GM21737 (cell line): ENCODE measurements at regions not wholly inside any gene's neighbourhood (a gene's known extent, or its start where the extent isn't known, plus 50 kb on each side); places are given as distances from the start of the nearest gene placed in this dataset.

Experiments used
- ATAC-seq: cut with Tn5 transposase; IDR thresholded peaks from one replicate; pipeline ENCODE4 v1.9.1; 2021; ENCODE audit warnings: mild to moderate bottlenecking, moderate library complexity; ENCODE audit not compliant: unreplicated experiment

DNA sequence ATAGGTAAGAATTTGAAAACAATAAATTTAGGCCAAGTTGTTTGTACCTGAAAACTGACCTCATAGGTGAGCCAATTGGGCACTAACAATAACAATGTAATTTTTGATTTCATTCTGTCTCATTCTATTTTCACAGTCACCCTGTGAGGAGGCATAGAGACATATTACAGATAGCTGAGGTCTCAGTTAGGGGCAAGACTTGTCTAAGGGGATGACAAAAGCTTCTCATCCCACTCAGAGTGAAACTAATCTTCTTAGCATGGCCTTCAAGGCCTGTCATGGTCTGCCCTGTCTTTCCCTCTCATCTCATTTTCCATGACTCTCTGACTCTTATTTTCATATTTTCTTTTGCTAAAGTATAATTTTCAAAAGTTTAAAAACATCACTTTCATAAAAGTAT, 562.0 kb upstream of the TNP1 start:
- ATAC-seq, result no peak

GRCh38 chr2:217420854-217421253, 561.0 kb upstream of the TNP1 start:
- ATAC-seq, result no peak

GRCh38 chr2:217419055-217419671, 559.3 kb upstream of the TNP1 start:
- no peak for ATAC-seq

DNA sequence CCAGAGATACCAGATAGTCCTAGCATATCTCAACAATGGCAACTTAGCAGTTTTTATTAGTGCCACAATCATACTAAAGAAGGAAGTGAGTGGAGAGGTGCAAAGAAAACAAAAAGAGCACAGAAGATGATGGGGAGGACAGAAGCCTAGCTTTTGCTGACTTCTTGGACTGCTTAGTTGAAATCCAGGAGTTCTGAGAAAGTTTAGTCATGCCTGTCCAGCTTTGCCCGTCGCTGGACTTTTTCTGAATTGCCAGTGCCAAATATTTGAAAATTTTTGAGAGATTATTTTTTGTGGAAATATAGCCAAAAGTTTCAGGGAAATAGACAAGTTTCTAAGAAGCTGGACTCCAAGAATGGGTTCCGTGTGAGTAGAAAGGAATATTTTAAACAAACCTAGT, 558.7 kb upstream of the TNP1 start:
- ATAC-seq, result no peak

GRCh38 chr2:217418090-217418489, 558.2 kb upstream of the TNP1 start:
- no peak for ATAC-seq

DNA sequence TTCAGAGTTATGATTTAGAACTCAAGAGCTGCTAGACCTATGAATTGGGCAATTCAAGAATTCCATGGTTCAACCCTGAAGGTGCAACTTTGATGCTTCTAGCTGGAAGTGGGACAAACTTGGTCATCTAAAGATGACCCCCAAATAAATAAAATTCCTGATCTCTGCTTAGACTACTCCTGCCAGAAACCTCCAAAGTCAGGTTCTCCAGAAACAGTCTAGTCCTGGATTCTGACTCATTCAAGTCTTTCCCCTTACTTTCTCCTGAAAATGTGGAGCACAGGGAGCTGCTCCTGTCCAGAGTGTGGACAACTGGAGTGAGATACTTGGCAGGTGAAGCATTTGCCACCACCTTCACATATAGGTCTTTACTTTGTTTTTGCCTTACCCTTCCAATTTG, 557.7 kb upstream of the TNP1 start:
- no peak for ATAC-seq

DNA sequence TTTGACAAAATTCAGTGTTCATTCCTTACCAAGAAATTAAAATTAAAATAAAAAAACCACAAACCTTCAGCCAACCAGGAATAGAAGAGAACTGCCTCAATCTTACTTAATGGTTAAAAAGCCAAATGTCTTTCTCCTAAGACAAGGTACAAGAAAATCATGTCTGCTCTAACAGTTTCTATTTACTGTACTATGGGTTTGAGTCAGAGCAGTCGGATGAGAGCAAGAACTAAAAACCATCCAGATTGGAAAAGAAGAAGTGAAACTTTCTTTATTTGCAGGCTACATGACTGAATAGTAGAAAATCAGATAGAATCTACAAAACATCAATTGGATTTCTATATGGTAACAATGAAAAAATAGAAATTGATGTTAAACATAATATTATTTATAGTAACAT, 555.5 kb upstream of the TNP1 start:
- ATAC-seq, result peak; percentile 67

DNA sequence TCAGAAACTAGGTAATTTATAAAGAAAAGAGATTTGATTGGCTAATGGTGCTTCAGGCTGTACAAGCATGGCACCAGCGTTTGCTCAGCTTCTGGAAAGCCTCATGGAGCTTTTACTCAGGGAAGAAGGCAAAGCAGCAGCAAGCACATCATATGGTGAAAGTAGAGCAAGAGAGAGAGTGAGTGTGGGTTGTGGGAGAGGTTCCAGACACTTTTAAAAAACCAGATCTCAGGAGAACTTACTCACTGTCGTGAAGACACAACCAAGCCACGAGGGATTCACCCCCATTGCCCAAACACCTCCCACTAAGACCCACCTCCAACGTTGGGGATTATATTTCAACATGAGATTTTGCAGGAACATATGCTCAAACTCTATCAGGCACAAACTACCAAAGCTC, 554.6 kb upstream of the TNP1 start:
- no peak for ATAC-seq

DNA sequence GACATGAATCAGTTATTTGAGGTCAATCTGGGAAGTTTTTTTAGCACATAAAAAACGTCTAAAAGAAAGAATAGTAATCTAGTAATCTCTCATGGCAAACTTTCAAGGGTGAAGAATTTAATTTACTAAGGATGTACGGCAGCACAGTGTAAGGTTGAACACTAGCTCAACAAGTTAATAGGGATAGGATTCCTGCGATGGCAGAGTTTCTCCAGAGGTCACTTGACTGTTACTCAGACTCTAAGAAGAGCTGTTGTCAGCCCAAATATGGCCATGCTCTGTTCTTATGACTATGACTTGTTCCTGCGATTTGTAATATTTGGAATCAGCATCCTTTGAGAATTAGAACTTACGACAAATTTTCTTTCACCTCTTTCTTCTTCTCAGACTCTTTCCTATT, 553.3 kb upstream of the TNP1 start:
- ATAC-seq, result no peak

DNA sequence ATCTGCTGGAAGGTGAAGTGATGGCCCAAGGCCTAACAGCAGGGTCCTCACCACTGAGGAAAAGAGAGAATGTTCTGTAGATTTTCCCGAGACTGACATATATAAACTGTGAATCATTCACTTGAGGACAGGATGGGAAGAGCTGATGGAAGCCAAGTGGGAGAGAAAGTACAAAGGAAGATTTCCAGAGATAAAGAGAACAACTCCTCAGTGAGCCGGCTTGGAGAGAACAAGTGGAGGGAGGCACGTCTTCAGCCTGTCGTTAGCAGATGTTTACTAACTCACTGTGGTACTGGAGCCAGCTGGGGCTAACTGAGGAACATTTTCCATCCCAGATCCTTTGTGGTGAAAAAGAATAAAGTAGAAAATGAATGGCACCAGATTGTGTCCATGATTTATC, 552.9 kb upstream of the TNP1 start:
- no peak for ATAC-seq

GRCh38 chr2:217412277-217412676, 552.4 kb upstream of the TNP1 start:
- ATAC-seq, result no peak

DNA sequence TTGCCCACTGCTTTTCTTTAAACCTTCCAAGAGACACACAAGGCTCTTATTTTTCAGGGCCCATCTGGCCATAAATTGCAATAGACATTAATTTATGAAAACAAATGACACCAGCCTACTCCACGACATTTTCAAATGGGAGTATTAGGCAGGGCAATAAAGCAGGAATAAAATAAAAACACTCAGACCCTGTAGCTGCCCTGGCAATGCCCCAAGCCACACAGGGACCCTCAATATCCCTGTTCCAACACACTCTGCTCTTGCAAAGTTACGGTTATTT, 550.8 kb upstream of the TNP1 start:
- no peak for ATAC-seq

- ATAC-seq, result no peak
Measured at GRCh38 chr2:217409949-217410680, 550.3 kb upstream of the TNP1 start.

DNA sequence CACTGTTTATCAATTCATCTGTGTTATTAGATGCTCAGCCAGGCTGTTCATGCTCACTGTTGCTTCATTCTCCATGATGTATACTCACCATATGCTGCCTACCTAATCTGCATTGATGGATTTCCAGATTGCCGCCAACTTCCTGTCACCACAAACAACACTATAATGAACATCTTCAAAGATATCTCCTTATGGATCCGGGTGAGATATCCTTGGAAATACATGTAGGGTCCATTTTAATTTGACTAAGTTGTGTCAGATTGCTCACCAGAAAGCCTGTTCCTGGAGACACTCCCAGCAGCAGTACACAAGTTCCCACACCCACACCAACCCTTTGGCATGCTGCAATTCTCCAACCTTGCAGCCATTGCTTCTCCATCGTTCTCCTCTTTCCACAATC, 547.5 kb upstream of the TNP1 start:
- no peak for ATAC-seq

- ATAC-seq, result no peak
Measured at GRCh38 chr2:217404236-217404760, 544.4 kb upstream of the TNP1 start.

DNA sequence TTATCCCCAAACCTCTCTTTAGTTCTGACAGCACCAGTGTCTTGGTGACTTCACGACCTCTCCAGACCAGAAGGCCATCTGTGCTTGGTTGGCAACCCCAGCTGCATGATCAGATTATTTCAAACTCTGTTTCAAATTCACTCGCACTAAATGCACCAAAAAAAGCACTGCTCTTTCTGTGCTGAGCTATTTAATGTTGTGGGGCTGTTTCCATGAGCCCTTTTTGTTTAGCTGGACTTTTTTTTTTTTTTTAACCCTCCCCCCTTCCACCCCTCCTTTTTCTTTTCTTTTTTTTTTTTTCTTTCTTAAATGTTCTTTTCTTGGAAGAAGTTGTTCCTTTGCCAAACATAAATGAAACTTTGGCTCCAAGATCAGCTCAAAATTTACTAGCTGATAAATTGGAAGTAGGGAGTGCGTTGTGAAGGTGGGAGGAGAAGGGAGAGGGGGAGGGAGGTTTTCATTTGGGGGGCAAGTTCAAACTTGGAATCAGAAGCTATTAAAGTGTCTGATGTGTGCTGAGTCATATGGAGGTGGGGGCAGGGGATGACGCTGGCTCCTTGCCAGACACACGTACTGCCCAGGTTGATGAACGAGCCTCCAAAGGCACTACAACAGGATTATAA, 543.0 kb upstream of the TNP1 start:
- ATAC-seq, result no peak

- ATAC-seq, result no peak
Measured at GRCh38 chr2:217402144-217402543, 542.3 kb upstream of the TNP1 start.

DNA sequence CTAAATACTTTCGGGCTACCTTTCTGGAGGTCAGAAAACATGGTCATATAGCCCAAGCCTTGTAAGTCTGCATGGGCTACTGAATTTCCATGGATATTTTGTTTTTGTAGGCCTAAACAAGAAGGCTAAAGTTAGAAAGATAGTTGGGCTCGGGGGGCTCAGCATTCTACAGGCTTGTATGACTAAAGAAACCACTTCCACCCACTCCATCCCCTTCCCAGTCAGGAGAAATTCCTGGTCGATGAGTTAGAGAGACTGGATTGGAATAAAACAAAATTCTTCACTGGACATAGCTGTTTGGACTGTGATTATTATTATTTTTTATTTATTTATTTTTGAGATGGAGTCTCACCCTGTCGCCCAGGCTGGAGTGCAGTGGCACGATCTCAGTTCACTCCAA, 539.4 kb upstream of the TNP1 start:
- no peak for ATAC-seq

- ATAC-seq, result no peak
Measured at GRCh38 chr2:217398860-217399259, 539.0 kb upstream of the TNP1 start.

DNA sequence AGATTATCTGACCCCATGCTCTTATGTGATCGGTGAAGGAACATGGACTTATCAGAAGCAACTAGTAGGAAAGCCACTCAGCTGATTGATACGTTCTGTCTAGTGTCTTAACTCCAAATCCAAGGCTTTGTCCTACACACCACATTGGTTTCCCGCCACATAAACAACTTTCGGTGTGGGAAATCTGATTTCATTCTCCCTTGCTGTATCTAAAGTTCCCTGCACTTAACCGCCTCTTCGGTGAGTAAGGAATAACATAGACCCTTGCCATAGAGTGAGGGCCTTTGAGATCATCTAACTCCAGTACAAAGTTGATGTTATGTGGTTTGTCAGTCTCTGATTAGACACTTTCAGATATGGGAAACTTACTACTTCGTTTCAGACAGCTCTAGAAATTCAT, 538.2 kb upstream of the TNP1 start:
- no peak for ATAC-seq

DNA sequence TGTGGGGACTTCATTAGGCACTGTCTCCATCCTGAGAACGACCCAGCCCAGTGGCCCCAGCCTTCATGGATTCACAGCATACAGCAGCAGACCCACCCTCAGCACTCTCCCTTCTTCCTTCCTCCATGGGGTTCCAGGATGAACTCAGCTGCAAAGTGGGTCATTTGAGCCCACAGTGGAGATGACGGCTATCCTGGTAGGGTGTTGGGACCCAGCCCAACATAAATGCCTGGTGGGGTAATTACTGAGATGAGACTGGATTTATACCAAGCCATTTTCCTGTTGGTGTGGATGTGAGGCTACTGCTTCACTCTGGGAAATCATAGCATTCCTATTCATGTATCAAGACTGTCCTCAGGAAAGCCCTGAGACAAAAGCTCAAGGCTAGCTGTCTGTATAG, 536.7 kb upstream of the TNP1 start:
- no peak for ATAC-seq

DNA sequence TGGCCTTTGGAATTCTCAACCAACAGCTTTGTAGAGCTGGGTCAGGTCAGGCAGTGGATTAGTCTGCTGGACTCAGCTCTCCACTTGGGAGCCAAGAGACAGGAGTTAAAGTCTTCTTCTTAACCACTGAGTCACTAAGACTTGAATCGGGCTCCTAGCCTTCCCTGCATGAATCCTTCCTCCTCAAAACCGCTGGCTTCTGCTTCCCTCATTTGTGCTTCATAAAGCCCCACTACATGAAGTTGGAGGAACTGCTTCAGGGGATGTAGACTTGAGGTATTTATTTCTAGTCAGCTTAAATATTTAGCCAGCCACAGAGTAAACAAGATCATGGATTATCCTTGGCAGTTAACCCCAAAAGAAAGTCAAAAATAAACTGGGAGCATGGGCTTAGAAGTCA, 536.3 kb upstream of the TNP1 start:
- ATAC-seq, result no peak
